Mucosa of descending colon (tissue), 3 donors: ENCODE measurements at regions not wholly inside any gene's neighbourhood (a gene's known extent, or its start where the extent isn't known, plus 50 kb on each side); places are given as distances from the start of the nearest gene placed in this dataset.

ENCODE experiments used
- ATAC-seq: fragments of 200-7000 bp; cut with Tn5 transposase; one replicate; pipeline ENCODE4 v1.9.1; 2020; ENCODE audit warnings: mild to moderate bottlenecking, moderate library complexity
- DNase-seq, 3 donors: peaks; one replicate each; pipeline ENCODE4 v3.0.0-alpha.2; 2020
- H3K36me3 ChIP-seq: fragments of 200-600 bp; one replicate; pipeline ENCODE4 v1.8.0; 2021; ENCODE audit warnings: low read depth, mild to moderate bottlenecking
- H3K4me1 ChIP-seq: fragments of 200-600 bp; one replicate; pipeline ENCODE4 v1.8.0; 2021; ENCODE audit warnings: low read depth, mild to moderate bottlenecking
- H3K4me3 ChIP-seq: fragments of 200-600 bp; one replicate; pipeline ENCODE4 v1.8.0; 2021; ENCODE audit warnings: mild to moderate bottlenecking
- H3K9me3 ChIP-seq: fragments of 200-600 bp; one replicate; pipeline ENCODE4 v1.8.0; 2021; ENCODE audit warnings: mild to moderate bottlenecking
- CTCF ChIP-seq: fragments of 200-600 bp; IDR thresholded peaks from one replicate; pipeline ENCODE4 v1.8.0; 2022; ENCODE audit warnings: antibody characterized with exemption, mild to moderate bottlenecking
- intact Hi-C, 2 donors: fragments of 100-400 bp; cut with DNase I in 1 of 2; cut with micrococcal nuclease in 1 of 2; formaldehyde crosslinking; loops; one replicate each; pipeline versions ENCODE4 v1.11.0 to v1.11.1; 2022; cut with DNase I, micrococcal nuclease
- donor health status: DM: no; HTN: no; CAD: no; lungs with moderate emphysema.
- donor health status: DM: no; HTN: no; CAD: no.
- donor health status: DM: no; HTN: yes; CAD: no.

DNA sequence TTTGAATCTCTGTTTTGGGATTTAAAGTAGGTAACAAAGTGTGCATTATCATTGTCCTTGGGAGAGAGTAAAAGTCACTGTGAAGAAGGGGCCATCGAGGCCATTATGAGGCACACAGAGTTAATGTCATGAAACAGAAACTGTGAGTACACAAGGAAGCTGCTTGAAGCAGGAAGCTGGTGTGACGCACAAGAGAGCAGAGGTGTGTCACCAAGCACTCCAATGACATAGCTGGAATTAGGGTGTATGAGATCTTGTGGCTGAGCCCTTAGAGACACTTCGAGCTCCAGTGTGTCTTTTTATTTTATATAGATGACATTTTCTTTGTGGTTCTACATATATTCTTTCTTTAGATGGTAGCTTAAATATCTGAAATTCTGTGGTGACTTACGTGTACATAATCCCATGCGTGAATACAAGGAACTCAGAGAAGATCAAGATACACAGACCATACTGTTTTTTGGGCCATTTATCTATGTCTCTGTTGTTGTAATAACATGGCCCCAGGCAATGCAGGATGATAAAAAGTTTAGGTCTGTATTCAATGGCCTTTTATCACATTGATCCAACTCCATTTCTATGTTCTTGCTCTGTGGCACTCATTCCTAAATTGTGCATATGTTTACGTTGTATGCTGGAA, 164.7 kb upstream of the FAM98A start:
- H3K36me3 ChIP-seq = no peaks in the 10 kb centered on the region
- H3K4me3 ChIP-seq = no peak overlapping the region
- peaks cover 17% of the 10 kb centered on the region for H3K9me3 ChIP-seq
- H3K4me1 ChIP-seq = no peaks in the 10 kb centered on the region
- intact Hi-C loops = no loop called here
- DNase-seq (no peak), ATAC-seq (no peak)
- TF ChIP-seq CTCF = no peak

DNA sequence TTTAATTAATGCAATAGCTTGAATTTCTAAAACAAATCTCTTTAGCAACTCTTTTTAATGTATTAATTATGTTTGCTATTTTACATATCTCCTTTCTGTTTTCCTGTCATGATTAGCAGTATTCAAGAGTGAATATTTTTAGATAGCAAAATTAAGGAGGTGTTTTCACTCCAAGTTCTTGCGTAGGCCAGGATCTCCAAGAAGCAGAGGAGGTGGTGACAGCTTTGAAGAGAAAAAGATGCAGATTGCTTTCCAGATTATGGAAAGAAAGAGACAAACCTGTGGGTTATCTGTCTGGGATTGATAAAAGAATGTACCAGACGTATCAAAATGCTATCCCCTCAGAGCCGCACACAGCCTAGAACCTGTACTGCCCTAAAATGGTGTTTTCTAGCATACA, 163.5 kb upstream of the FAM98A start:
- TF ChIP-seq CTCF = no peak
- intact Hi-C loops = no loop called here
- DNase-seq (no peak), ATAC-seq (no peak)
- Histone ChIP-seq H3K4me1 (no peaks in the 10 kb centered on the region), H3K36me3 (no peaks in the 10 kb centered on the region), H3K9me3 (peaks cover 17% of the 10 kb centered on the region), H3K4me3 (no peak overlapping the region)

DNA sequence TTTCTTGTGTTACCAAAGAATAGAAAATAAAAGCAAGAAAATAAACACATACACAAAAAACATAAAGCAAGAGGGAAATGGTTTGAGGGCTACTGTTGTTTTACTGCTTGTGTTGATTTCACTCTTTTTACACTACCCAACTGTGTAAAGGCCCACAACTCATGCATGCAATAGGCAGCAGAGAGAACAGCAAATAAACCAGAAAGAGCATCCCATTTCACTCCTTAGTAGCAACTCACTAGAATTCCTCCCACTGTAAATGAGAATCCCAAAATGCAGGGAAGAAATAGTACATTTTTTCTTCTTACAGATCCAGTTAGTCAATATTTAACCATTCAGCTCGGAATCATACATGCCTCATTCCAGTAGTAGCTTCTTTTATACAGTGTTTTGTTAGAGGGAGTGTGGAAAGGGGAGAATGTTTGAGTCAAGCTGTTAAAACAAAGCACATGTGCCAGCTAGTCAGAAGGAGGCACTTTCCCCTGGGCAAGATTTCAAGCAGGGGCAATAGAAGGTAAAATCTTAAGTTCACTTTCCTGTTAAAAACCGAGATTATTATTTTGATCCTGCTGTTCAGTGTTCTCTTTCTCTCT, 147.2 kb upstream of the FAM98A start:
- Histone ChIP-seq H3K4me1 (no peaks in the 10 kb centered on the region), H3K9me3 (peaks cover 25% of the 10 kb centered on the region), H3K36me3 (no peaks in the 10 kb centered on the region), H3K4me3 (no peak overlapping the region)
- DNase-seq (no peak), ATAC-seq (no peak)
- no peak for TF ChIP-seq CTCF
- intact Hi-C loops = no loop called here

DNA sequence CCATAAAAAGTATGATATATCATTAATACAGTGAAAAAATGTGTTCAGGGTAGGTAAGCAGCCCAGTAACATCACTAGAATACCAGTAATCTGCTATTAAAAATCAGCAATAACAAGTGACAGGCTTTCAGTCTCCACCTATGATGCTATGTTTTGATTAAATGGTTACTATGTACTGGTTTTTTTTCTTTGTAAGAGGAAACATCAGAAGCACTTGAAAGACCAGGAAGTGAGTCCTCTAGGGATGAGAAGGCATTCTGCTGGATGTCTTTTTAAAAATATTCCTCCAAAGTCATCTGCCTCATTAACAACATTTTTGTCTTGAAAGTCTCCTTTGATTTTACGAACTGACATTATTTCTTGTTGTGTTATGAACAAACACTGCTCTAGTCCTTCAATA, 136.0 kb upstream of the FAM98A start:
- Histone ChIP-seq H3K4me1 (no peaks in the 10 kb centered on the region), H3K4me3 (no peak overlapping the region), H3K9me3 (peaks cover 15% of the 10 kb centered on the region), H3K36me3 (no peaks in the 10 kb centered on the region)
- no peak for TF ChIP-seq CTCF
- DNase-seq (no peak), ATAC-seq (no peak)
- intact Hi-C loops = no loop called here

GRCh38 chr2:33730804-33731203, 131.7 kb upstream of the FAM98A start:
- no peak for TF ChIP-seq CTCF
- ATAC-seq (no peak), DNase-seq (no peak)
- peaks cover 26% of the 10 kb centered on the region for H3K9me3 ChIP-seq
- no peak overlapping the region for H3K4me3 ChIP-seq
- H3K4me1 ChIP-seq = no peaks in the 10 kb centered on the region
- no peaks in the 10 kb centered on the region for H3K36me3 ChIP-seq
- intact Hi-C loops = no loop called here

DNA sequence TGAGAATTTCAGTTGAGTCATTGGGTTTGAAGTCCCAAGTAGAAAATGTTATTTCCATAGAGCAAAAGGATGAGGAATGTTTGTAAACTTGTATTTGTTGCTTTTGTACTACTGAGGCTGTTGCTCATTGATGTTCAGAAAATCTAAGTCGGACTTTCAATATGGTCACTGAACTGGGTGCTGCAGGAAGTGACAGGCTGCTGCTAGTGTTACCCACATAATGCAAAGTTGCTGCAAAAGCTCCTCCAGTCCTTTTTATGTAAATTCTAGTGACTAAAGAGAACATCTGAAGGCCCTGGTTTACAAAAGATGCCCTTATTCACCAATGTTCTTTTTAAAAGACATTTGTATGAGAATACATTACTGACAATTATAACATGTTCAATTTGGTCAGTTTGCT, 131.1 kb upstream of the FAM98A start:
- intact Hi-C loops = no loop called here
- H3K4me3 ChIP-seq = no peak overlapping the region
- no peak for DNase-seq
- TF ChIP-seq CTCF = no peak
- no peak for ATAC-seq
- no peaks in the 10 kb centered on the region for H3K36me3 ChIP-seq
- H3K9me3 ChIP-seq = peaks cover 23% of the 10 kb centered on the region
- no peaks in the 10 kb centered on the region for H3K4me1 ChIP-seq
